HG02763 (cell line): ENCODE measurements at regions not wholly inside any gene's neighbourhood (a gene's known extent, or its start where the extent isn't known, plus 50 kb on each side); places are given as distances from the start of the nearest gene placed in this dataset.
"Not testable (repeated sequence)": the region's sequence is repeated elsewhere in the genome, so short reads cannot be mapped to it uniquely, and the experiment has no call there.

Experiments used
- ATAC-seq: cut with Tn5 transposase; IDR thresholded peaks from one replicate; pipeline ENCODE4 v1.9.1; 2021; ENCODE audit warnings: mild to moderate bottlenecking, moderate library complexity; ENCODE audit not compliant: unreplicated experiment

- no peak for ATAC-seq
Measured at GRCh38 chr11:116384876-116385275, 387.9 kb downstream of the BUD13 start.

- no peak for ATAC-seq
Measured at GRCh38 chr11:116384407-116384806, 388.4 kb downstream of the BUD13 start.

GRCh38 chr11:116379185-116379828 lies 393.5 kb downstream of the BUD13 start:
- no peak for ATAC-seq

- ATAC-seq: no peak
Measured at GRCh38 chr11:116376547-116376946, 396.2 kb downstream of the BUD13 start.

- no peak for ATAC-seq
Measured at GRCh38 chr11:116376054-116376453, 396.7 kb downstream of the BUD13 start.

GRCh38 chr11:116375221-116375620 lies 397.6 kb downstream of the BUD13 start:
- ATAC-seq: no peak

GRCh38 chr11:116374085-116374484 lies 398.7 kb downstream of the BUD13 start:
- ATAC-seq: no peak

- no peak for ATAC-seq
Measured at GRCh38 chr11:116373104-116373944, 399.5 kb downstream of the BUD13 start.

- no peak for ATAC-seq
Measured at GRCh38 chr11:116371146-116371545, 401.6 kb downstream of the BUD13 start.

GRCh38 chr11:116368784-116369183 lies 404.0 kb downstream of the BUD13 start:
- ATAC-seq: no peak

- ATAC-seq: no peak
Measured at GRCh38 chr11:116366980-116367645, 405.7 kb downstream of the BUD13 start.

GRCh38 chr11:116366451-116366850 lies 406.3 kb downstream of the BUD13 start:
- ATAC-seq: no peak

- not testable (repeated sequence) for ATAC-seq
Measured at GRCh38 chr11:116364925-116365324, 407.9 kb downstream of the BUD13 start.

GRCh38 chr11:116364348-116364747 lies 408.4 kb downstream of the BUD13 start:
- ATAC-seq: no peak

GRCh38 chr11:116360221-116360941 lies 412.4 kb downstream of the BUD13 start:
- no peak for ATAC-seq

- no peak for ATAC-seq
Measured at GRCh38 chr11:116357784-116358544, 414.8 kb downstream of the BUD13 start.

- ATAC-seq: no peak
Measured at GRCh38 chr11:116356451-116356850, 416.3 kb downstream of the BUD13 start.

GRCh38 chr11:116355104-116355503 lies 417.7 kb downstream of the BUD13 start:
- ATAC-seq: no peak

GRCh38 chr11:116353589-116353988 lies 419.2 kb downstream of the BUD13 start:
- ATAC-seq: no peak

GRCh38 chr11:116352881-116353280 lies 419.9 kb downstream of the BUD13 start:
- ATAC-seq: no peak
